Mammary epithelial cell (primary cell): ENCODE measurements at regions not wholly inside any gene's neighbourhood (a gene's known extent, or its start where the extent isn't known, plus 50 kb on each side); places are given as distances from the start of the nearest gene placed in this dataset.

Experiments
- CTCF ChIP-seq, 2 donors: IDR thresholded peaks in 1 of 2; conservative IDR thresholded peaks in 1 of 2; 2 replicates each; pipeline ENCODE4 v1.5.1; 2011 to 2012; ENCODE audit warnings: inconsistent platforms in 2 of 2, low read length in 2 of 2, mild to moderate bottlenecking in 2 of 2, control low read depth in 1 of 2, low read depth in 1 of 2; ENCODE audit not compliant: insufficient read depth in 1 of 2; ENCODE audit errors: extremely low read depth in 1 of 2
- EZH2 ChIP-seq: IDR thresholded peaks from 2 replicates; pipeline ENCODE4 v1.6.1; 2012; ENCODE audit warnings: low read length, inconsistent platforms, borderline replicate concordance

- TF ChIP-seq CTCF (conservative IDR thresholded peaks at IDR 0.05 in 1 of 2, IDR thresholded peaks at IDR 0.05 in 1 of 2; ENCODE audit: extremely low read depth in 1 of 2, insufficient read depth in 1 of 2, low read depth in 1 of 2, low read length in 2 of 2), result no peak
- no peak for TF ChIP-seq EZH2
These were observed 209.0 kb downstream of the BCOR start for GRCh38 chrX:39888730-39889129.
